Nephron (organoid): ENCODE measurements at regions not wholly inside any gene's neighbourhood (a gene's known extent, or its start where the extent isn't known, plus 50 kb on each side); places are given as distances from the start of the nearest gene placed in this dataset.

Experiments
- H3K27ac Mint-ChIP-seq, 3 experiments: 2 replicates each; pipeline ENCODE4 v1.8.0; 2020; ENCODE audit warnings: mixed read lengths in 3 of 3, mild to moderate bottlenecking in 2 of 3, moderate library complexity in 1 of 3
- H3K27me3 Mint-ChIP-seq: 2 replicates; pipeline ENCODE4 v1.8.0; 2021; ENCODE audit warnings: low read depth, mild to moderate bottlenecking, moderate library complexity, mixed read lengths
- H3K36me3 Mint-ChIP-seq: 2 replicates; pipeline ENCODE4 v1.8.0; 2020; ENCODE audit warnings: low read depth, mixed read lengths
- H3K4me1 Mint-ChIP-seq: 2 replicates; pipeline ENCODE4 v1.8.0; 2020; ENCODE audit warnings: mixed read lengths
- H3K4me3 Mint-ChIP-seq, 3 experiments: 2 replicates each; pipeline ENCODE4 v1.8.0; 2020; ENCODE audit warnings: mild to moderate bottlenecking in 3 of 3, mixed read lengths in 3 of 3, moderate library complexity in 2 of 3
- H3K9me3 Mint-ChIP-seq: 2 replicates; pipeline ENCODE4 v1.8.0; 2020; ENCODE audit warnings: mixed read lengths
- TF ChIP-seq, protein P1 (sequence below), 3 experiments: fragments of 200-600 bp; sonication (generic); IDR thresholded peaks; one replicate each; pipeline ENCODE4 v1.5.0; 2021; ENCODE audit warnings: antibody characterized with exemption in 3 of 3; ENCODE audit not compliant: unreplicated experiment in 3 of 3

DNA sequence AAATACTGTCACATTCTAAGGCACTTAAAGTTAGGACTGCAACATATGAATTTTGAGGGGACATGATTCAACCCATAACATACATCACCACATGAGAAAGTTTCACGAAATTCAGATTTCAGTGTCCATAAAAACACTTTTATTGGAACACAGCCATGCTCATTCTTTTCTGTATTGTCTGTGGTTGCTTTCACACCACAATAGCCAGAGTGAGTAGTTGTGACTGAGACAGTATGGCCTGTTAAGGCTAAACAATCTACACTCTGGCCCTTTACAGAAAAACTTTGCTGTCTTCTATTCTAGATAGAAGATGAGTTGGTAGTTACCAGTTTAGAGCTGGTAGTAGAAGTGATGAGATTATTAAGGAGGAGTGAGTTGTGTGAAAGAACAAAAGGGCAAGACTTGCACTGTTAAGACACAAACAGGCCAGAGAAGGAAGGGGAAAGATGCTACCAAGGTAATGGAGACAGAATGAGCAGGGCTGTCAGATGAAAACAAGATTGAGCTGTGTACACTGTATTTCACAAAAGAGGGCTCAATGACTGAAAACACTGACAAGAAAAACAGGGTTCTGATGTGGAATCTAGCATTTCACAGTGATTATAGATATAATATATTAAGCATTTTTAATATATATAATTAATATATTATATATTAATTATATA, 108.6 kb downstream of the PPP1R3A start:
- Mint-ChIP-seq H3K4me1 (no peaks in the 10 kb centered on the region), H3K36me3 (no peaks in the 10 kb centered on the region), H3K27ac (no peak overlapping the region), H3K4me3 (no peak overlapping the region), H3K9me3 (no peaks in the 10 kb centered on the region), H3K27me3 (no peaks in the 10 kb centered on the region)
- TF ChIP-seq, protein P1, sequence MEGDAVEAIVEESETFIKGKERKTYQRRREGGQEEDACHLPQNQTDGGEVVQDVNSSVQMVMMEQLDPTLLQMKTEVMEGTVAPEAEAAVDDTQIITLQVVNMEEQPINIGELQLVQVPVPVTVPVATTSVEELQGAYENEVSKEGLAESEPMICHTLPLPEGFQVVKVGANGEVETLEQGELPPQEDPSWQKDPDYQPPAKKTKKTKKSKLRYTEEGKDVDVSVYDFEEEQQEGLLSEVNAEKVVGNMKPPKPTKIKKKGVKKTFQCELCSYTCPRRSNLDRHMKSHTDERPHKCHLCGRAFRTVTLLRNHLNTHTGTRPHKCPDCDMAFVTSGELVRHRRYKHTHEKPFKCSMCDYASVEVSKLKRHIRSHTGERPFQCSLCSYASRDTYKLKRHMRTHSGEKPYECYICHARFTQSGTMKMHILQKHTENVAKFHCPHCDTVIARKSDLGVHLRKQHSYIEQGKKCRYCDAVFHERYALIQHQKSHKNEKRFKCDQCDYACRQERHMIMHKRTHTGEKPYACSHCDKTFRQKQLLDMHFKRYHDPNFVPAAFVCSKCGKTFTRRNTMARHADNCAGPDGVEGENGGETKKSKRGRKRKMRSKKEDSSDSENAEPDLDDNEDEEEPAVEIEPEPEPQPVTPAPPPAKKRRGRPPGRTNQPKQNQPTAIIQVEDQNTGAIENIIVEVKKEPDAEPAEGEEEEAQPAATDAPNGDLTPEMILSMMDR (IDR thresholded peaks at IDR 0.05; ENCODE audit: unreplicated experiment in 3 of 3), result no peak

DNA sequence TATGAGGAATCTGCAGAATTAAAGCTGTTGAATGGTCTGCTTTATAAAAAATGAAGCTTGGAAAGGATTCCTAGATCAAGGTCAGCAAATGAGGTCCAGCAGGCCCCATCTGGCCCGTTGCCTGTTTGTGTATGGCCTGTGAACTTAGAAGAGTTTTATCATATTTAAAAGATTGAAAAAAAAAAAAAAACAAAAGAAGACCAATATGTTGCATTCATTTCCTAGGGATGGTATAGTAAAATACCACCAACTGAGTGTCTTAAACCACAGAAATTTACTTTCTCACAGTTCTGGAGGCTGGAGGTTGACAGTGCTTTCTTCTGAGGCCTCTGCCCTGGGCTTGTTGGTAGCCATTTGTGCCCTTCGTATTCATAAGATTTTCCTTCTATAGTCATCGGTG, 109.2 kb downstream of the PPP1R3A start:
- H3K36me3 Mint-ChIP-seq, result no peaks in the 10 kb centered on the region
- H3K4me1 Mint-ChIP-seq, result no peaks in the 10 kb centered on the region
- H3K27ac Mint-ChIP-seq, result no peak overlapping the region
- TF ChIP-seq, protein P1 (IDR thresholded peaks at IDR 0.05; ENCODE audit: unreplicated experiment in 3 of 3), result no peak
- no peaks in the 10 kb centered on the region for H3K27me3 Mint-ChIP-seq
- H3K4me3 Mint-ChIP-seq, result no peak overlapping the region
- no peaks in the 10 kb centered on the region for H3K9me3 Mint-ChIP-seq

DNA sequence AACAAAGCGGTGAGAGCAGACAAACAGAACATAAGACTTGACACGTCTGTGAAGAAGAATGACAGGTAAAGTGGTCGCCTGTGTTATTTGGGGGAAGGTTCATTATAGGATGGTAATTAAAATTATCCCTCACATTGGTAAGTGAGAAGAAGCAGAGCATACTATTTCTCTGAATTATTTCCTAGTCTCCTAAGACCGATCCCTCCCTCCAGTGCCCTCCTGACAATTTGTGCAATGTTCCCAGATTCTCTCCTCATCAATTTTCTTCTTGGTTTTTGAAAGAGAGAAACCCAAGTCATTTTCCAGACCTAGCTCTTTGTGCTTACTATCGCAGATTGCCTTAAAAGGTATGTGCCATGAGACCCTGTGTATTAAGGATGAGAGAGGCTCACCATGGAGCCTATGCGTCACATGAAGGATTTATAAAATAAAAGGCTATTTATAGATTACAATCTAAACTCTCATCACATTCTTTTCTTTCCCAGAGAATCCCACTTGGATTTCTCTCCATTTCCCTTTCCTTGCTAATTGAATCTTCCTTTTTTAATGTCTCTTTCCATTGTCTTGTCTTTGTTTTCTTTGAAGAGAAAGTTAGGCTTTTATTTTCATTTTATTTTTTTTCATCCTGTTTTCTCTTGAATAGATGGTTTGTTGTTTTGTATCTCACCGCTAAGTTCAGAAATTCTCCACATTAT, 112.0 kb downstream of the PPP1R3A start:
- H3K4me1 Mint-ChIP-seq, result no peaks in the 10 kb centered on the region
- H3K27me3 Mint-ChIP-seq, result no peaks in the 10 kb centered on the region
- H3K4me3 Mint-ChIP-seq, result no peak overlapping the region
- H3K36me3 Mint-ChIP-seq, result no peaks in the 10 kb centered on the region
- H3K27ac Mint-ChIP-seq, result no peak overlapping the region
- no peaks in the 10 kb centered on the region for H3K9me3 Mint-ChIP-seq
- TF ChIP-seq, protein P1 (IDR thresholded peaks at IDR 0.05; ENCODE audit: unreplicated experiment in 3 of 3), result no peak

DNA sequence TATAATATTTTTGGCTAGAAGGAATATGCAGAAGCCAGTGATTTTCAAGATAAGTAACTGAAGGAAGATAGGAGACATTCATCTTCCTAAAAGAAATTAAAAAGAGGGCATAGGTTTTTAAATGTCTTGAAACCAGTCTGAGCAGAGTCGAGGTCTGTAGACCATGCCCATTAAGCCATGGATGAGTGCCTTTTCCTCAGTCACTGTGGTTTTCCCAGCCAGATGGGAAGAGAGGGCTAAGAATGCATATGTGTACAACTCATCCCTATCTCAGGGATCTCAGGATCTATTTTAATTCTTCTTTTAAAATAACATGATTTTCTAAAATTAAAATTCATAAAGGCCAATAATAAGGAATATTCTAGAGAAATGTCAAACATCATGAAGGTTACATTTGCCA, 112.8 kb downstream of the PPP1R3A start:
- TF ChIP-seq, protein P1 (IDR thresholded peaks at IDR 0.05; ENCODE audit: unreplicated experiment in 3 of 3), result no peak
- Mint-ChIP-seq H3K4me3 (no peak overlapping the region), H3K9me3 (no peaks in the 10 kb centered on the region), H3K27me3 (no peaks in the 10 kb centered on the region), H3K4me1 (no peaks in the 10 kb centered on the region), H3K27ac (no peak overlapping the region), H3K36me3 (no peaks in the 10 kb centered on the region)

DNA sequence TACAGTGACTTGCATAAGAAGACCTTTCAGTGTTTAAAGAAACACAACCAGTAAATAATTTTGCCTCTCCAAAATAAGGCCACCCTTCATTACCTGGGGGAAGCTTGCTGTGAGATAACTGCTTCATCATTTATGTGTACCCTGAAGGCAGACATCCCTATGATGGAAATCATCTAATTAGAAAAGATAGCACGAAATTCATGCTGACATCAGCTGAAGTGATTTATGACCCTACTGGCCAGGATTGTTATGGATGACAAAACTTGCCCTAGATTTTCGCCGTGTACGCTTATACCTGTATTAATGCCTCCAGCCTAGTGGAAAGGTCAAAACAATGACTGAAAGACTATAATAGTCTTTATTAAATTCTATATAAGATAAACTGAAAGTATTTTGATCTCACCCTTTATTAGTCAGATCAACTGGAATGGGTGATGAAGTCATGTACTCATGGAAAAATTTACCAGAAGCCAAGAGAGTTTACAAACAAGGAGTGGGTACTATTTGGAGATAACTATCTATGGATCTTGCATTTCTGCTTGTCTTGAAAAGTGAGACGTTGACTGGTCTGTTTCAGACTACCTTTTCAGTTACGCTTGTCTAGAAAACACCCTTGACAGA, 114.2 kb downstream of the PPP1R3A start:
- H3K9me3 Mint-ChIP-seq, result no peaks in the 10 kb centered on the region
- no peaks in the 10 kb centered on the region for H3K27me3 Mint-ChIP-seq
- TF ChIP-seq, protein P1 (IDR thresholded peaks at IDR 0.05; ENCODE audit: unreplicated experiment in 3 of 3), result no peak
- no peaks in the 10 kb centered on the region for H3K36me3 Mint-ChIP-seq
- no peak overlapping the region for H3K27ac Mint-ChIP-seq
- H3K4me3 Mint-ChIP-seq, result no peak overlapping the region
- H3K4me1 Mint-ChIP-seq, result no peaks in the 10 kb centered on the region
